SK-N-MC (cell line): ENCODE measurements at regions not wholly inside any gene's neighbourhood (a gene's known extent, or its start where the extent isn't known, plus 50 kb on each side); places are given as distances from the start of the nearest gene placed in this dataset.

Experiments
- DNase-seq: peaks from one replicate; pipeline ENCODE4 v3.0.0-alpha.2; 2011; ENCODE audit warnings: low read depth, low spot score
- H3K27ac ChIP-seq: fragments of 200-600 bp; sonication (generic); 2 replicates; pipeline ENCODE4 v1.5.1; 2016; ENCODE audit warnings: mixed run types
- H3K36me3 ChIP-seq: fragments of 200-600 bp; sonication (generic); 2 replicates; pipeline ENCODE4 v1.6.1; 2017; ENCODE audit warnings: antibody characterized with exemption, low read length, mixed read lengths; ENCODE audit not compliant: insufficient read depth
- H3K4me3 ChIP-seq: fragments of 200-600 bp; sonication (generic); 2 replicates; pipeline ENCODE4 v1.5.1; 2016
- H3K9ac ChIP-seq: fragments of 200-600 bp; sonication (generic); 2 replicates; pipeline ENCODE4 v1.8.0; 2017; ENCODE audit warnings: mixed run types, mixed read lengths; ENCODE audit not compliant: insufficient read length
- H3K9me3 ChIP-seq: fragments of 200-600 bp; sonication (generic); 2 replicates; pipeline ENCODE4 v1.6.1; 2017; ENCODE audit warnings: low read depth, mild to moderate bottlenecking, antibody characterized with exemption, low read length, moderate library complexity, mixed read lengths
- EZH2 ChIP-seq: fragments of 200-600 bp; sonication (generic); IDR thresholded peaks from one replicate; pipeline ENCODE4 v1.6.1; 2017; ENCODE audit warnings: antibody characterized with exemption
- FOXP2 ChIP-seq: optimal IDR thresholded peaks from 2 replicates; pipeline ENCODE3; 2011; ENCODE audit warnings: mild to moderate bottlenecking, moderate library complexity; ENCODE audit not compliant: insufficient read depth; ENCODE audit errors: extremely low read length, control extremely low read depth
- POLR2AphosphoS5 ChIP-seq: IDR thresholded peaks from 2 replicates; pipeline ENCODE4 v1.6.1; 2012; ENCODE audit warnings: mild to moderate bottlenecking, low read depth, low read length, borderline replicate concordance

DNA sequence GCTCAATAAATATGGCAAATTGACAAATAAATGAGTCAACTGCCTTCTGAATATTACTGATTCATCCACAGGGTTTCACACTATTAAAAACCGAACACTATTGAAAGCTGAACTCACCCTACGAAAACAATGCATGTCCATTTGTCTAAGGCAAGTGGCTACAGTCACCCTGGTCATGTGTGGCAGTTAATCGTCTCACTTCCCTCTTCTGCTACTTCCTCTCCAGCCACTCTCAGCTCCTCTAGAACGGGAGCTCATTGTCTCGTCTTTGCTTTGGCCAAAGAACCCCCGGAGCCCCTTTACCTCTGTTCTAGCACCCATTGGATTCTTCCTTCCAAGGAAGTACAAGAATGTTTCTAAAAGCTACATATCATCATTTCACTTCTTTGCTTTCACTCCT is 74.4 kb upstream of the ZNF599 start:
- no peak overlapping the region for H3K9ac ChIP-seq
- DNase-seq, result no peak
- no peak overlapping the region for H3K4me3 ChIP-seq
- H3K36me3 ChIP-seq, result no peaks in the 10 kb centered on the region
- TF ChIP-seq POLR2AphosphoS5, result no peak
- no peak for TF ChIP-seq EZH2
- no peak for TF ChIP-seq FOXP2
- no peaks in the 10 kb centered on the region for H3K9me3 ChIP-seq
- H3K27ac ChIP-seq, result no peak overlapping the region

DNA sequence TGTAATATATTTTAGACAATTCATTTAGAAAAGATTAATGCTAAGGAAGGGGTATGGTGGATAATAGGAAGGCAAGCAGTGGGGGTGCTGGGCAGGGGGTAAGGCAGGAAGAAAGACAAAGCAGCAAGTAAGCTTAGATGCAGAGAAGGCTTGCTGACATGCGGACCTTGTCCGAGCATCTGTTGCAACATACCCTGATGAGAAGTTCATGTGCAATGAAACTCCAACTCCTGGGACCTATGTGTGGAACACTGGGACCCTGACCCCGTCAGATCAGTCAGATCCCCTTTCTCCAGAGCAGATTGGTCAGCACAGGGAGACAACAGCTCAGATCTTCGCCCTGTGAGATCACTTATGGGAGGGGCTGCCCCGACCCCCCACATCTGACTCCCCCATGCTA is 71.3 kb upstream of the ZNF599 start:
- H3K27ac ChIP-seq, result no peak overlapping the region
- no peaks in the 10 kb centered on the region for H3K36me3 ChIP-seq
- H3K9ac ChIP-seq, result no peak overlapping the region
- no peak for DNase-seq
- no peaks in the 10 kb centered on the region for H3K9me3 ChIP-seq
- H3K4me3 ChIP-seq, result no peak overlapping the region
- TF ChIP-seq EZH2 (no peak), FOXP2 (no peak)

DNA sequence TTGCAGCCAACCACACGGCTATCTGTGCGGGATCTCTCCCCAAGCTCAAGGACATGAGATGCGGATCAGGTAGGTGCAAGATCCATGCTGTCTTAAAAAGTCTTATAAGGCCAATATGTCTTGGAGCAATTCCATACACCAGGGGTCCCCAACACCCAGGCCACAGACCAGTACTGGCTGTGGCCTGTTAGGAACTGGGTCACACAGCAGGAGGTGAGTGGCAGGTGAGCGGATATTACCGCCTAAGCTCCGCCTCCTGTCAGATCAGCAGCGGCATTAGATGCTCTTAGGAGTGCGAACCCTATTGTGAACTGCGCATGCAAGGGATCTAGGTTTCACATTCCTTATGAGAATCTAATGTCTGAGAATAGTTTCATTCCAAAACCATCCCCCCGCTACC is 68.8 kb upstream of the ZNF599 start:
- no peak for TF ChIP-seq POLR2AphosphoS5
- TF ChIP-seq FOXP2, result no peak
- no peak for TF ChIP-seq EZH2

DNA sequence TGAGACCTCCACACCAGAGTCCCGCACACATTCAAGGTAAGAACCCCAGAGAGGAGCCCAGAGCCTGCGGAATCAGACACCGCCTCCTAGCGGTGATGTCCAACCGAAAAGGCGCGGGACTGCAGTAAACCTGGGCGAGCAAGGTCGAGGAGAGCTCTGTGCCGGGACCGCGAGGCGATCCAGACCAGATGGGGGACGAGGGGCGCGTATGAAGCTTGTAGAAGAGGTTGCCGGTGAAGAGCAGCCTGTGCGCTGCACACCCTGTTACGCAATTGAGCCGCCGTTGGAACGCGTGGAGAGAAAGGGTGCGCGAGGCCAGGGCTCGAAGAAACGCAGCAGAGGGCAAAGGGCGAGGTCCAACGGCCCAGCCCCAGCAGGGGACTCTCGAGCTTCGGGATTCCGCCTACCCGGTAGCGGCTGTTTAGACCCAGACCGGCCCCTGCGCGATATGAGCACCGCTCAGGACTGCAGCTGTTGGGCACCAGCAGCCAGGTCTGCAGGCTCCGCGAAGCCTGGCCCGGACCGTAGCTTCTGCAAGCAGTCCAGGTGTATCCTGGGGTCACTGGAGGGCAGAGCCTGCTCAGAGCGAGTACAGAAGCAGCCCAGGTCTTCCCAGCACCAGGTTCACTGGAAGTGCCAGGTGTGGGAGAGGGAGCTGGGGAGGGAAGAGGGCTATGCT is 65.9 kb upstream of the ZNF599 start:
- Histone ChIP-seq H3K4me3 (no peak overlapping the region), H3K27ac (no peak overlapping the region), H3K9me3 (no peaks in the 10 kb centered on the region), H3K9ac (no peak overlapping the region), H3K36me3 (no peaks in the 10 kb centered on the region)
- no peak for TF ChIP-seq EZH2
- TF ChIP-seq FOXP2, result no peak
- TF ChIP-seq POLR2AphosphoS5, result no peak
- no peak for DNase-seq

More for the DNA sequence above, 68.8 kb upstream of the ZNF599 start:
- DNase-seq, result no peak
- no peaks in the 10 kb centered on the region for H3K9me3 ChIP-seq
- H3K9ac ChIP-seq, result no peak overlapping the region
- H3K4me3 ChIP-seq, result no peak overlapping the region
- H3K27ac ChIP-seq, result no peak overlapping the region
- no peaks in the 10 kb centered on the region for H3K36me3 ChIP-seq

DNA sequence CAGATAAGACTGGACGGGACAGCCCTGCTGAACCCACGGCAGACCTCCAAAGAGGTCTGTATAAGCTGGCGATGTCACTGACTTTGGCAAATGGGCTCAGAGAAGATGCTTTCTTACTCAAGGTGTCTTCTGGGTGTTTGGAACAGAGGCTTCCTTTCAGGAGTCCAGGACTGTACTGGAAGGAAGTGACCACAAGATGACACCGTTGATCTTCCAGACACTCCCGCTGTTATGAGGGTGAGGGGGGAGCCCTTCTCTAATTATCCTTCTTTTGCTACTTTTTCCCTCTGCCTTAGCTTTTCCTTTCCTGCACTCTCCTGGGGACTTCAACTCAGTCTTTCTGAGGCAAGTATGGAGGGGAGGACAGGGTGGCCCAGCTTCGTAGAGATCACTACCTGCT is 65.2 kb upstream of the ZNF599 start:
- Histone ChIP-seq H3K9ac (no peak overlapping the region), H3K4me3 (no peak overlapping the region), H3K27ac (no peak overlapping the region), H3K9me3 (no peaks in the 10 kb centered on the region), H3K36me3 (no peaks in the 10 kb centered on the region)
- TF ChIP-seq POLR2AphosphoS5 (no peak), FOXP2 (no peak), EZH2 (no peak)
- DNase-seq, result no peak

DNA sequence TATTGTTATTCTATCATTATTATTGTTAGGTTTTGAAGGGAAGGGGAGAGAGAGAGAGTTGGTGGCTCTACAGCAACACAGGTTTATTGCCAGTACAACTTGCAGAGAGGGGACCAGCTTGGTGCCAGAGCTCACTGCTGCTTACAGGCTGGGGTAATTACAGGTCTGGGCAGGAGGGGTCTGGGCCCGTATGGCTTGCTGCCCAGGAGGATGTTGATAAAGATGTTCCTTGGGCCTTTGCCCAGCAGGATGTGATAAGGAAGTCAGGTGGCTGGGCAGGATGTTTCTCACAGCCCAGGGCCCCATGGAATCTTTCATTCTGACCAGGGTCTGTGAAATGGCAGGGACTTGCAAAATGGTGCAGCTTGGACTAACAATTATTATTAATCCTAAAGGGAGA is 64.2 kb upstream of the ZNF599 start:
- TF ChIP-seq EZH2 (no peak), FOXP2 (no peak), POLR2AphosphoS5 (no peak)
- no peaks in the 10 kb centered on the region for H3K36me3 ChIP-seq
- H3K9me3 ChIP-seq, result no peaks in the 10 kb centered on the region
- no peak overlapping the region for H3K4me3 ChIP-seq
- DNase-seq, result no peak
- H3K27ac ChIP-seq, result no peak overlapping the region
- no peak overlapping the region for H3K9ac ChIP-seq

DNA sequence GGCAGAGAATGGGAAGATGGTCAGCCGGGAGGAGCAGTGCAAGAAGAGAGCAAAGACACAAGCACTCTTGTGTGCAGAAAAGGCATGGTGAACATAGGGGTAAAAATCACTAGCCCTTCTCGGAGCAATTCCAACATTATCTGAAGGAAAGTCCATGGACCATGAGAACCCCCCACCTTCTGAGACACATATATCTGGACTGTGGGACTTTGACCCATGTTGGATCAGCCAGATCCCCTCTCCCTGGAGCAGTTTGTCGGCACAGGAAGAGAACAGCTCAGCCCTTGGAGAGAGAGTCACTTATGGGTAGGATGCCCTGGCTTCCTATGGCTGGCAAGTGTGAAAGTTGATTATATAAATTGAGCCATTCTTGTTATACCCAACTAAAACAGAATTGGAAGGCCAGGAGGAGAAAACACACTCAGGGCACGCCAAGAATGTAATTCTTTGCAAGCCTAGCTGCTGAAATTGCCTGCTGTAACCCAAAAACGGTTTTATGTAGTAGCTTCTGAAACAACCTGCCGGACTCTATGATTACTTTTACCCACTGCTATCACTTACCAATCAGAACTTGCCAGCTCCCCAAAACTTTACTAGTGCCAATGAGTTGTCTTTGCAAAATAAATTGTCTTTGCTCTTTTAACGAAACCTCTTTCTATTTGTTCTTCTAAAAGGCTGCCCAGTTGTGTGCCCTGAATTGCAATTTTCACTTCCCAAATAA is 62.8 kb upstream of the ZNF599 start:
- TF ChIP-seq EZH2 (no peak), FOXP2 (no peak), POLR2AphosphoS5 (no peak)
- Histone ChIP-seq H3K9ac (no peak overlapping the region), H3K4me3 (no peak overlapping the region), H3K36me3 (no peaks in the 10 kb centered on the region), H3K9me3 (no peaks in the 10 kb centered on the region), H3K27ac (no peak overlapping the region)
- no peak for DNase-seq

DNA sequence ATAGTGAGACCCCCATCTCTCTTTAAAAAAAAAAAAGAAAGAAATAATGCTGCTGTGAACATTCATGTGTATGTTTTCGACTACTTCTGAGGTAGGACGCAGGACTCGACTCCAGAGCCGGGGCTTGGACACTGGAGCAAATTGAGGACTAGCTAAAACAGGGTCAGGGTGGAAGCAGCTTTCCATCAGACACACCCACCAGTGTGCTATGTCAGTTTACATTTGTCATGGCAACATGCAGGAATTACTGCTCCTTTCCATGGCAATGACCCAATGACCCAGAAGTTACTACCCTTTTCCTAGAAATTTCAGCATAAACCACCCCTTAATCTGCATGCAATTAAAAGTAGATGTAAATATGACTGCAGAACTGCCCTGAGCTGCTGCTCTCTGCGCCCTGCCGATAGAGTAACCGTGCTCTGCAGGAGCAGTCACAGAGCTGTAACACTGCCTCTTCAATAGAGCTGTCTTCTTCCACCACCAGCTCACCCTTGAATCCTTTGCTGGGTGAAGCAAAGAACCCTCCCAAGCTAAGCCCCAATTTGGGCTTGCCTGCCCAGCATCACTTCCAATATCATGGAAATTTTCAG is 61.6 kb upstream of the ZNF599 start:
- Histone ChIP-seq H3K9me3 (no peaks in the 10 kb centered on the region), H3K27ac (no peak overlapping the region), H3K9ac (no peak overlapping the region), H3K36me3 (no peaks in the 10 kb centered on the region), H3K4me3 (no peak overlapping the region)
- no peak for TF ChIP-seq FOXP2
- DNase-seq, result no peak
